ENCODE measurements at regions not wholly inside any gene's neighbourhood (a gene's known extent, or its start where the extent isn't known, plus 50 kb on each side); places are given as distances from the start of the nearest gene placed in this dataset.
"Not testable (repeated sequence)": the region's sequence is repeated elsewhere in the genome, so short reads cannot be mapped to it uniquely, and the experiment has no call there.

DNA sequence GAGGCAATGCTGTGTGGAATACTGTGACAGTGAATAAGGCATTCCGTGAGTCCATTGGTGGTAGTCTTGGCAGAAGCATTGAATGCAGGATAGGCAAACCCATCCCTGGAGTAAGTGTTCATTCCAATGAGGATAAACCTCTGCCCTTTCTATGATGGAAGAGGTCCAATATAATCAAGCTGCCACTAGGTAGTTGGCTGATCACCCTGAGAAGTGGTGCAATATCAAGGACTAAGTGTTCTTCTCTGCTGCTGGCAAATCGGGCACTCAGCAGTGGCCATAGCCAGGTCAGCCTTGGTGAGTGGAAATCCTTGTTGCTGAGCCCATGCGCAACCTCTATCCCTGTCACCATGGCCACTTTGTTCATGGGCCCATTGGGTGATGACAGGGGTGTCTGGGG is 70.1 kb downstream of the FBXO4 start:
- DNase-seq, result no peak

DNA sequence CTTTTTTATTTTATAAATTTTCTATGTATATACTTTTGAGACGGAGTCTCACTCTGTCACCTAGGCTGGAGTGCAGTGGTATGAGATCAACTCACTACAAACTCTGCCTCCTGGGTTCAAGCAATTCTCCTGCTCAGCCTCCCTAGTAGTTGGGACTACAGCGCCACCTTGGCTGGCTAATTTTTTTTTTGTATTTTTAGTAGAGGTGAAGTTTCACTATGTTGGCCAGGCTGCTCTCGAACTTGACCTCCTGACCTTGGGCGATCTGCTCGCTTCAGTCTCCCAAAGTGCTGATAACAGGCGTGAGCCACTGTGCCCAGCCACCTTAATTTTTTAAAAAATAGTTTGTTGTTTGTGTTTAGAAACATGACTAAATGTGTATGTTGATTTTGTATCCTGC is 76.6 kb downstream of the FBXO4 start:
- no peak for DNase-seq

DNA sequence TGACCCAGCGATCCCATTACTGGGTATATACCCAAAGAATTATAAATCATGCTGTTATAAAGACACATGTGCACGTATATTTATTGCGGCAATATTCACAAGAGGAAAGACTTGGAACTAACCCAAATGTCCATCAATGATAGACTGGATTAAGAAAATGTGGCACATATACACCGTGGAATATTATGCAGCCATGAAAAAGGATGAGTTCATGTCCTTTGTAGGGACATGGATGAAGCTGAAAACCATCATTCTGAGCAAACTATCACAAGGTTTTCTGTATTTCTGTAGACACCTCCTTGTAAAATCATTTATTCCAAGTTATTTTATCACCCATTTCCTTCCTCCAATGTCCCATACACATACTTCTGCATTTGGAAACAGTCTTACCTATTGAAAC is 78.8 kb downstream of the FBXO4 start:
- DNase-seq, result not testable (repeated sequence)

DNA sequence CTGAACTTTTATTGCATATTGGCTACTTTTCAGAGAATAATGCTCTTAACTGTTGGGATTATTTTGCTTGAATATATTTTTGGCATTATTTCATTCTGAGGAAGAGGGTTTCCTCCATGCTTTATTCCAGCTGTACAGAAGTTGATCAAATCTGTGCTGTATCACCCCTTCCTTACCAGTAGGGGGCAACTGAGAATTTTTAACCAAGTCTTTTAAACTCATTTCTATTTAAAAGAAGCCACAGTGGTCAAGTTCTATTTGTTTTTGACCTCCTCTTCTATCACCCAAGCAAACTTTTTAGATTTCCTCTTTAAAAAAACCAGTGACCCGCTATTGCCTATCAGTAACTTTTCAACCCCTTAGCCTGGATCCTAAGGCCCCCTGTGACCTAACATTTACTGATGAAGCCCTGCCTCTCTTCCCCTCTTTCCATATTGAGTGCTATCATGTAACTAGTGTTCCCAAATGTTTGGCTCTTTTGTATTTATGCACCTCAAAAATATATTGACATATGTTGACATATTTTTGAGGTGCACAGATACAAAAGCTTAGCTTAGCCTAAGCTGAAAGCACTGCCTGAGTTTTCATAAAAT is 80.6 kb downstream of the FBXO4 start:
- DNase-seq, result no peak

DNA sequence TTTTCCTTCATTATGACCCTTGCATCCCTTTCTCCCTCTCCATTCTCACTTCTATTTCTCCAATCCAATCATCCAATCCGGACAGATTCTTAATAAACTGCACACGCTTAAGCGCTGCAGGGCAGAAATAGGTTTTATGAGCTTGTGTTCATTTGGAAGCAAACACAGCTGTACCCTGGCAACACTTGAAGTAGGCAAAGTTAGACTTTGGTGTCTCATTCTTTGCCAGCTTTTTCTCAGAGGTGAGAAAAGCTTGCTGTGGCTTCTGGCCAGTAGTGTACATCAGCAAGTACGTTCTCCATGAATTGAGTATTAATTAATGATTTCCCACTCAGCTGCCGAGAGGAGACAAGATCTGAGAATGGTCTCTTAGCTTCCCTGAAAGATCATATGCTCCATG is 88.5 kb downstream of the FBXO4 start:
- no peak for DNase-seq

DNA sequence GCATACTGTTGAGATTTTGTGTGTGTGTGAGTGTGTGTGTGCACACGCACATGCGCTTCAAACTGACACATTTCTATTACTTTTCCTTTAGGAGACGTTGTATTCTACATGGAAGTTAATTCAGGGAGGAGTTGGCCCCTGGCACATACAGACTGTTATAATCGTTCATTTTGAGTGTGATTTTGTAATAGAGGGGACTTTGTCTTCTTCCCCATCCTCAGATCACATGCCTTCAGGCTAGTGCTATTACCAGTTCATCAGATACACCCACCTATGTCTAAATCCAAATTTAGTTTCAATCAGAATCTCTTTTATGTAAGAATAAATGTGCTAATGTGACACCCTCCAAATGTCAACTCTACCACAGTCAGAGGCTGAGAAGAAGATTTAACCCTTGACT is 90.2 kb downstream of the FBXO4 start:
- no peak for DNase-seq

DNA sequence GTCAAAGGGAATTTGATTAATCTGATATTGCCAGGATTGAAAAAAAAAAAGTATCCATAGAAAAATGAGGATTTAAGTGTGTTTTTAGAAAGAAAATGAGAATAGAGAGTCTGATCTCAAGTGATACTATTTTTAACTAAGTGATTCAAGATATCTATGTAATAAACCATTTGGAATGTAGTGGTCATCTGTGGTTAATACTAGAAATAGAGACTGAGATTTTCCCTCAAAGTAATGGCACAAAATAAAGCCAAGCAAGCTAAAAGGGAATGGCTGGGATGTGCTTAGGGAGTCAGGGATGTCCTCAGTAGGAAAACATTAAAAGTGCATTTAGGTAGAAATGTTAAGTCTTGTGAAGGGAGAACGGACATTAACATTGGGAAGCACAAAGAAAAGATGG is 90.6 kb downstream of the FBXO4 start:
- no peak for DNase-seq

DNA sequence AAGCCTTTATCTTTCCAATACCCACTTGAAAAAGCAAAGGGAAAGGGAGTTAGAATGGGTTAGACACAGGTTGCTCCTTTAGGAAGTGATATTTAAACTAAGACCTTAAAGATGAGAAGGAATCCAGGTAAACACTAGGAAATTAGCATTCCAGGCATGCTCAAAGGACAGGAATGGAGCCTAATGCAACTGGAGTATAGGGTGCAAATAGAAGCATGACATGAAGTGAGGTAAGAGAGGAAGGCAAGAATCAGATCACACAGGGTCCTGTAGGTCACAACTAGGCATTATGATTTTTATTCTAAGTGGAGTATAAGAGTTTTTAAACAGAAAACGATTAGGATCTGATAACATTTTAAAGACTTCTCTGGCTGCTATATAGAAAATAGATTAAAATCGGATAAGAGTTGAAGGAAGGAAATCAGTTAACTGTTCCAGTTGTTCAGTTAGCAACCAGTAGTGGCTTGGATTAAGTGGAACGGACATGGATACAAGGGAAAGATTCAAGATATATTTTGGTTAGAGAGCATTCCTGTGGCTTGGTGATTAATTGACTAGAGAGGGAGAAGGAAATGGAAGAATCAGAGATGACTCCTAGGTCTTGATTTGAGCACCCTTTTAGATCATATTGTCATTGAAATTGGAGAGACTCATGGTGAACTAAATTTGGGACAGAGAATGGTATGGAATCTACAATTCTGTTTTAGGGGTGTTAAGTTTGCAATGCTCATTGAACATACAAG is 95.9 kb downstream of the FBXO4 start:
- no peak for DNase-seq

DNA sequence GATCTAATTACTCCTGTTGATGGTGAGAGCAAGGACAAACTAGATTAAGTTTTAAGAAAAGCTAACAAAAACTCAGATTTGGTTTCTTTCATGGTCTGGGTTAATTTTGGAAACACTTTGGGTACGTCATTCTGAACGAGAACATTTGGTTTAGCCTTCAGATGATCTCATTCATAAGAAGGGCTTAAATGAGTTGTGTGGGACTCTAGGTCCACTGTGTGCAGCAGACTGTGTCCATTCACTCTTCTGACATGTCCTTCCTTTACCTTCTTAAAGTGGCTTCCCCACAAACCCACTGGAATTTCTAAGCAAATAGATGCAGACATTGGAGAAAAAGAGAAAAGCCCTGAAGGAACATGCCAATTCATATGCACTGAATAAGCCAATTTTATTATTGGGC is 96.8 kb downstream of the FBXO4 start:
- DNase-seq, result no peak

DNA sequence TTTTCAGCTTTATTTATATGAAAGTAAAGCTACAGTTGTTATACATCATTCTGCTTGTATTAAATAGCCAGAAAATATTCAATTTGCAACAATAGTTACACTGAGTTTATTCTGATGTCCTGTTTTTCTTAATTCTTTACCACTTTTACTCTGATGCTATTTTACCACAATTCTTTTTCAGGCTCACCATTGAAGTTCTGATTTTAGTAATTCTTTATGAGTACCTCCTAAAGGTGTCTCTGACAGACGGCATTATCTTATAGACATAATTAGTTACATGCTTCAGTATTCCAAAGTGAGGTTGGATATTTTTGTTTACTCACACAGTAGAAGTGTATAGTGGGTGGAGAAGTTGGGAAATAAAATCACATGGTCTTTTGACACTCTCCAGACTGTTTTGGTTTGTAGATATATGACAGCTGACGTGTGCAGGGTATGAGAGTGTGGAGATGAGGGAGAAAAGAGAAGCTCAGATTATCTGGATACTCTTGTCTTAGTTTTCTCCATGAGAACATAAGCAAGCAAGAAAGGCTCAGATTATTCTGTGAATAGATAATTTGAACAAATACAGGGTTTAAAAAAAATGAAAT is 97.4 kb downstream of the FBXO4 start:
- DNase-seq, result no peak

DNA sequence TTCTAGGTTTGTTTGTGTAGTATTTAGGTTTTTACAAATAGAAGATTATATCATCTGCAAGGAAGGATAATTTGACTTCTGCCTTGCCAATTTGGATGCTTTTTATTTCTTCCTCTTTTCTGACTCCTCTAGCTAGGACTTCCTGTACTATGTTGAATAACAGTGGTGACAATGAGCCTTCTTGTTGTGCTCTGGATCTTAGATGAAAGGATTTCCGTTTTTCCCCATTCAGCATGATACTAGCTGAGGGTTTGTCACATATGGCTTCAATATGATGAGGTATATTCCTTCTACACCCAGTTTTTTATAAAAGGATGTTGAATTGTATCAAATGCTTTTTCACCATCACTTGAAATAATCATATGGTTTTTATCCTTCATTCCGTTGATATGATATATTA is 101.4 kb downstream of the FBXO4 start:
- no peak for DNase-seq

DNA sequence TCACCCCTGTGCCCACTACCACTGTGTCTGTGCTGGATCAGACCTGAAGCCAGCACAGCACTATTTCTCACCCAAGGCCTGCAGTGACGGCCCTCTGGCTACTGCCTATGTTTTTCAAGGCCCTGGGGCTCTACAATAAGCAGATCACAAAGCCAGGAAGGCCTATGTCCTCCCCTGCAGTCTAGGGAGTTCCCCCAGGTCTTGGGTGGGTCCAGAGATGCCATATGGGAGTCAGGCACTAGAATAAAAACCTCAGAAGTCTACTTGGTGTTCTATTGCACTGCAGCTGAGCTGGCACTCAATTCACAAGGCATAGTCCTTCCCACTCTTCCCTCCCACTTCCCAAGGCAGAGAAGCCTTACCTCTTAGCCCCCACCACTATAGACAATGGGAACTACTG is 107.1 kb downstream of the FBXO4 start:
- no peak for DNase-seq

DNA sequence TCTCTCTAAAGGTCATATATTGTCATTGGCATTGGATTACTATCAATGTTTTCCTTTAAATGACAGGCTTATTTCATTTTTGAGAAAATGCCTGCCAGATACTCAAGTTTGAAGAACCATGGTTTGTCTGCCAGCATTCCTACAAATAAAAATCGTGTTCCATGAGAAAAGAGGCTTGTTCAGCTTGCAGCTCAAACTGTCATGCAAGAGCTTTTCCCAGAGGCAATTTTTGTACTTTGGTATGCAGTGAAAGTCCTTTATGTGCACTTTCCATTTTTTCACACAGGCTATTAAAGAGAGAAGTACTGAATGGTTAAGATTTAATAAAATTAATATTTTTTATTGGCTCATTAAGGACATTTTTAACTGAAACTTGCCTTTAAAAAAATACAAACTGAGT is 110.4 kb downstream of the FBXO4 start:
- DNase-seq, result no peak

DNA sequence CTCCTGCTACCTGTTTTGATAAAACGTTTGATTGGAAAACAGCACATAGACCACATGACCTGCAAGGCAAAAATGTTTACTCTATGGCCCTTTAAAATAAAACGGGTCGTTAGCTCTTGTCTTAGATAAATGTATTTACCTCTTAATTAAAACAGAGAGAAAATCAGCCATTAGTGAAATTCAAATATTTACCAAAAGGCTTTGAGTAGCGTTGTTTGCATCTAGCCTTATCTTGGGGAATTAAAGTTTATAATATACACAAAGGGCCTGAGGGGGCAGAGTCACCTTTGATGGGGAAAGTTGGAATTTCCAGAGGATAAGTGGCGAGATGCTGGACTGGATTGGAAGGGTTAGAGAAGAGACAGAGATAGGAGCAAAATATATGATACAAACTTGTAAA is 111.3 kb downstream of the FBXO4 start:
- DNase-seq, result no peak

DNA sequence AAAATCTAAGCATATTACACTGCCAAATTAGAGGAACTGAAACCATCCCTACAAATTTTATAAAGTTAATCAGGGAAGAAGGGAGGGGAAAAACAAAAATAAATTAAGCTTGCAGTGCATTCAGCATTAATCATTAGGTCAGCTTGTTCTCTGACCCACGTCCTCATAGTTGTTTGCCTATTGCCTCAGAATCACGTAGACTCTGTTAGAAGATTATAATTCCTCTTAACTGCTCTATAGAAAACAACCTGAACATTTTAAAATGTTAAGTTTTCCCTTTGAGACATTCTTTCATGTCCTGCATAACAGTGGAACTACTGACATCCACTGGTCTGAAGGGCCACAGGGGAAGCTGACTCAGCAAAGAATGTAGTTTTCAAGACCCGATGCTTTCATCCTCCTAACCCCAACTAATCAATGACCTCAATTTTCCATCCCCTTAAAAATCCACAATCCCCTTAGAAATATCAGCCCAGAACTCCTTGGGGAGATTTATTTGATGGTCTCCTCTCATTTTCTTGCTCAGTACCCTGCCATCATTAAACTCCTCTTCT is 112.4 kb downstream of the FBXO4 start:
- DNase-seq, result no peak

DNA sequence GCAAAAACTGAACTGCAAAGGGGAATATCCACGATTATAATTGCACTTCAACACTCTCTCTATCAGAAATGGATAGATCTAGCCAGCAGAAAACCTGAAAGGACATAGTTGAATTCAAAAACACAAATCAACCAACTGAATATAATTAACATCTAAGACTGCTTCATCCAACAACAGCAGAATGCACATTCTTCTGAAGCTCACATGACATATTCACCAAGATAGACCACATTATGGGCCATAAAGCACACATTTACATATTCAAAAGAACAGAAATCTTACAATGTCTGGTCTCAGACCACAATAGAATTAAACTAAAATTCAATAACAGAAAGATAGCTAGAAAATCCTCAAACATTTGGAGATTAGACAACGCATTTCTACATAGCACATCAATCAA is 118.3 kb downstream of the FBXO4 start:
- DNase-seq, result no peak

DNA sequence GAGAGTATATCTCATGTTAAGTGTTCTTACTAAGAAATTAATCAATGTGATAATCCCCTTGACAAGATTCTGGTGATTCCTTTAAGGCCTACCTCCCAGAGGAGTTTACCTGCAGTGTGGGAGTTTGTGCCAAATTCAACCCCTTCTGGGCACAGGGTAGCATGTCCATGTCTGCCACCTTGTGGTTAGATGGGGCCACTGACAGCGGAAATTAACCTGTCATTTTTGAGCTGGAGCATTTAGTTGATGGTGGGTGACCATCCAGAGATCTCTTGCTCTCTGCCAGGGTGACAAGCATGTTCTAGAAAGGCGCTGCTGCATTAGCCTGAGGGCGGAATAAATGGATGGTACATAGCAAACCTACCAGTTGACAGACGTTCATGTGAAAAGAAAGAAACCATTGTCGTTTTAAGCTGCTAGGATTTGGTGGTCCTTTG is 132.2 kb downstream of the FBXO4 start:
- peak; percentile 43 for DNase-seq

DNA sequence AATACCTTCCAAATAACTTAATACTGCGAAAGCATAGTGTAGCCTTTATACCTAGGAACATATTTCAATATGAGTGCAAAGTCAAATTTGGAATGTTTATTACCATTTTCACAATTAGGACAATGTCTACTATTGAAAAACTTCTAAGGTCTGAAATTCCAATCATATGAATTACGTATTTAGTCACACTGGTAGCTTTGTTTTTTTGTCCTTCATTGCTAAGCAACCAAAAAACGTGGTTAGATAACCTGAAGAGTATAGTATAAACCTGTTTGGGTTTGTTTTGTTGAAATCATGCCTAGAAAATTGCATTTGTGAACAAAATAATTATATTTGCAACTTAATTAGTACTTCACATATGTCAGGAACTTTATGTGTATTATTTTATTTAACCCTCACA is 134.2 kb downstream of the FBXO4 start:
- no peak for DNase-seq

DNA sequence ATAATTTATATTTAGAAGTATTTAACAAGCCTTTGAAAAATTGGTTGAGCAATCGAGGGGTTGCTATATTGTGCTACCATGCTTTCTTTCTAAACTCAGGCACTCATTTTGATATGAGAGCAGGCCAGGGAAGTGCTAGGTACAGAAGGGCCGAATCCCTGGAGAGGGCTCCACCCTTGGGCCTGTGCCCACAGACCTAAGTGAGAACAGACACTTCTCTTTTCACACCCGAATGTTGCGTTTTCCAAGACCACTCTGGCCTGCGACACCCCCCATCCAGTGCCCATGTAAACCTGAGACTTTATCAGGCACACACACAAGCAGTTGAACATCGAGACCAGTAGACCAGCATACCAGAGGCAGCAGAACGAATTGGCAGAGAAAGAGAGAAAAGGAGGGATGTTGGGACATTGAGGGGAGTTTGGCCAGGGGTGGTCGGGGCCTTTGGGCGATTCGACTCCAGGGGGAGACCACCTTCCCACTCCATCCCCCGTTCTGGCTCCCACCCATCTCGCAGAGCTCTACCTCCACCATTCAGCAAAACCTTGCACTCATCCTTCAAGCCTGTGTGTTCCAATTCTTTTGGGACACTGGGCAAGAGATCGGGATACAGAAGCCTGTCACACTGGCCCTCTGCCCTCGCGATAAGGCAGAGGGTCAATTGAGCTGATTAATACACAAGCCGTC is 134.8 kb downstream of the FBXO4 start:
- no peak for DNase-seq

DNA sequence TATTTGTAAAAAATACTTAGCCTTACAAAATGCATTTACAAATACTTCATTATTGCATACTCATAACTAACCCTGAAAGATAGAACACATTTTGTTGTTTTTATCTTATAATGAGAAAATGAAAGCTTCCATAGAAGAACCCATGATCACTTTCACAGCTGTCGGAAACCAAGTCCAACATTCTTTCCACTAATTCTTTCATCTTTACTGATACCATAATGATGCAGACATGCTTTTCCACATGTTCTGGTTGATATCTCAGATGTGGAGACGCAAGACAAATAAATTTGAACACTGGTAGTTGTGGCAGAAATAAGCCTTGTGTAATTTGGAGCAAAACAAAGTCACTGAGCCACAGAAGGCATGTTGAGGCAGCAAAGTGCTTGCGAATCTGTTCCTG is 136.0 kb downstream of the FBXO4 start:
- no peak for DNase-seq

DNA sequence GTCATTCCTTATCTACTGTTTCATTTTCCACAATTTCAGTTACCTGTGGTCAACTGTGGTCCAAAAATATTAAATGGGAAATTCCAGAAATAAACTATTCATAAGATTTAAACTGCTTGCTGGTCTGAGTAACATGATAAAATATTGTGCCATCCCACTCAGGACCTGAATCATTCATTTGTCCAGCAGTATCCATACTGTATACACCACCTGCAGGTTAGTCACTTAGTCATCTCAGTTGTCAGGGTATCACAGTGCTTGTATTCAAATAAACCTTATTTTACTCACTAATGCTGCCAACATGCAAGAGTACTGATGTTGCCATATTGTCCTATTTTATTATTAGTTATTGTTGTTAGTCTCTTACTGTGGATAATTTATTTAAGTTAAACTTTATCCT is 139.7 kb downstream of the FBXO4 start:
- DNase-seq, result no peak

DNA sequence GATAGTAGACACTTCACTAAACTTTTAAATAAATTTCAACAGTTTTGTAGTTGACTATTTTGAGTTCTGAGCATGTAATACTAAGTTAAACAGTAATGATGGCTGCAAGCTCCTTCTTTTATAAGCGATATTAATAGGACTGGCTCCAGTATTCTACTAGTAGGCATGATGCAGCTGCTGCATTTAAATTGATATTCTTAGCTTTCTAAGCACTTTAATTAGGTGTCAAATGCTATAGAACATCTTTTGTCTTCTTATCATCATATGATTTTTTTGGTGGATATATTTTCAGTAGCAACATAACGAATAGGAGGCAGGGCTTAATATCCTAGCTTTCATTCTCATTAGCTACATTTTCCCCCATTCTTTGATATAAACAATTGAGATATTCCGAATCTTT is 141.1 kb downstream of the FBXO4 start:
- DNase-seq, result no peak

DNA sequence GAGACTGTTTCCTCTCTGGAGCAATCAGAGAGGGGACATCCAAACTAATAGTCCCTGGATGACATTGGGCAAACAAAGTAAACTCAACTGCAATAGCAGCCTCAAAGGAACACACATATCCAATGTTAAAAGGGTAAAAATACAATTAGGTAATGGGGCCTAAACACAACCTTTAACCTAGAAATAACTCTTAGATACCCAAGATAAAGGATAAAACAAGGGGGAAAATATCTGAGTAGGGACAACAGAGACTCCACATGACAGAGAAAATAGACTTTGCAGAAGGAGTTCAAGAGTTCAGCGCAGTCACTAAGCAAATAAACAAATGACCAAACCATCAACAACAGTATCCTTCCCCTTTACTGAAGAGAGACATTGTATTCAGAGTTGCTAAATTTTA is 149.3 kb downstream of the FBXO4 start:
- DNase-seq, result no peak

DNA sequence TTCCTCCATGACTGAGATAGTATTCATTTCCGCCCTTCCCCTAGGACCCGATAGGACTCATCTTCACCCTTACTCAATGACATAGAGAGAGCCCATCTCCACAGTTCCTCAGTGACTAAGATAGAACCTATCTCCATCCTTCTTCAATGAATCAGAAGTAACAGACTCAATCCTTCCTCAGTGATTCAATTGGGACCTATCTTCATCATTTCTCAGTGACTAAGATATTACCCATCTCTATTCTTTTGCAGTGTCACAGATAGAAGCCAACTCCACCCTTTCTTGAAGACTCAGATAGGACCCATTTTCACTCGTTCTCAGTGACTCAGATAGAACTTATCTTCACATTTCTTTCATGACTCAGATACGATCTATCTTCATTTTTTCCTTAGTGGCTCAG is 164.6 kb downstream of the FBXO4 start:
- no peak for DNase-seq
